Endodermal cell (in vitro differentiated cells): ENCODE measurements at regions not wholly inside any gene's neighbourhood (a gene's known extent, or its start where the extent isn't known, plus 50 kb on each side); places are given as distances from the start of the nearest gene placed in this dataset.
A peak's percentile ranks its signal among the peaks of the same experiment; 100 is the strongest.

Experiments used
- DNase-seq: peaks from one replicate; pipeline ENCODE4 v3.0.0-alpha.2; 2017
- H3K27ac ChIP-seq: 2 replicates; pipeline ENCODE4 v1.5.1; 2013; ENCODE audit warnings: mild to moderate bottlenecking, low read depth, low read length, moderate library complexity
- H3K27me3 ChIP-seq: 2 replicates; pipeline ENCODE4 v1.6.1; 2013; ENCODE audit warnings: mild to moderate bottlenecking, low read length, moderate library complexity; ENCODE audit not compliant: insufficient read depth, control insufficient read depth, poor library complexity, severe bottlenecking
- H3K36me3 ChIP-seq: 2 replicates; pipeline ENCODE4 v1.7.0; 2013; ENCODE audit warnings: mild to moderate bottlenecking, low read length, moderate library complexity; ENCODE audit not compliant: control insufficient read depth, insufficient read depth
- H3K4me1 ChIP-seq: one replicate; pipeline ENCODE4 v1.7.0; 2013; ENCODE audit warnings: low read length; ENCODE audit not compliant: control insufficient read depth, insufficient read depth
- H3K4me3 ChIP-seq: 2 replicates; pipeline ENCODE4 v1.5.1; 2013; ENCODE audit warnings: mild to moderate bottlenecking, low read length, moderate library complexity
- H3K9ac ChIP-seq: 2 replicates; pipeline ENCODE4 v1.6.1; 2013; ENCODE audit warnings: mild to moderate bottlenecking, low read length, moderate library complexity; ENCODE audit not compliant: poor library complexity, severe bottlenecking; ENCODE audit errors: extremely low read depth
- H3K9me3 ChIP-seq: 2 replicates; pipeline ENCODE4 v1.6.1; 2013; ENCODE audit warnings: mild to moderate bottlenecking, low read length, moderate library complexity; ENCODE audit not compliant: control insufficient read depth
- H3K27ac Mint-ChIP-seq: 2 replicates; pipeline ENCODE4 v1.8.0; 2020; ENCODE audit warnings: mixed read lengths
- H3K27me3 Mint-ChIP-seq: 2 replicates; pipeline ENCODE4 v1.8.0; 2021; ENCODE audit warnings: mild to moderate bottlenecking, mixed read lengths; ENCODE audit not compliant: insufficient read depth
- H3K36me3 Mint-ChIP-seq: 2 replicates; pipeline ENCODE4 v1.8.0; 2020; ENCODE audit warnings: low read depth, mixed read lengths
- H3K4me1 Mint-ChIP-seq: 2 replicates; pipeline ENCODE4 v1.8.0; 2020; ENCODE audit warnings: mixed read lengths
- H3K4me3 Mint-ChIP-seq: 2 replicates; pipeline ENCODE4 v1.8.0; 2020; ENCODE audit warnings: mild to moderate bottlenecking, moderate library complexity, mixed read lengths
- H3K9me3 Mint-ChIP-seq: 2 replicates; pipeline ENCODE4 v1.8.0; 2020; ENCODE audit warnings: mild to moderate bottlenecking, mixed read lengths
- CTCF ChIP-seq: fragments of 200-600 bp; sonication (generic); conservative IDR thresholded peaks from 2 replicates; pipeline ENCODE4 v1.5.0; 2021; ENCODE audit warnings: antibody characterized with exemption, mild to moderate bottlenecking
- WGBS, 2 experiments: methylation state at CpG; one replicate each; pipeline versions ENCODE4 v1.1.5 to v1.1.7; 2013; ENCODE audit warnings: missing lambda C conversion rate in 2 of 2, mixed read lengths in 1 of 2; ENCODE audit not compliant: insufficient coverage in 1 of 2, insufficient read length in 1 of 2; 5-methylcytosine and 5-hydroxymethylcytosine counted together

- Mint-ChIP-seq H3K27me3 (peaks cover 29% of the 10 kb centered on the region), H3K36me3 (peaks cover 5% of the 10 kb centered on the region), H3K4me3 (no peak overlapping the region), H3K27ac (no peak overlapping the region), H3K9me3 (peaks cover 5% of the 10 kb centered on the region), H3K4me1 (peaks cover 4% of the 10 kb centered on the region)
- no peaks in the 10 kb centered on the region for H3K27me3 ChIP-seq
- DNase-seq = no peak
- H3K4me3 ChIP-seq = no peak overlapping the region
- no peaks in the 10 kb centered on the region for H3K36me3 ChIP-seq
- no peak for TF ChIP-seq CTCF
- no peak overlapping the region for H3K9ac ChIP-seq
- no peaks in the 10 kb centered on the region for H3K4me1 ChIP-seq
- H3K27ac ChIP-seq = no peak overlapping the region
- no peaks in the 10 kb centered on the region for H3K9me3 ChIP-seq
- WGBS, 2 experiments = 93% methylated on average over 2 of the region's 2 CpGs; no CpG with 5 or more reads in 1 of the 2 experiments
These were observed 113.2 kb upstream of the STX18 start for GRCh38 chr4:4655011-4655410.

- Mint-ChIP-seq H3K27me3 (peaks cover 34% of the 10 kb centered on the region), H3K27ac (no peak overlapping the region), H3K9me3 (no peaks in the 10 kb centered on the region), H3K4me3 (no peak overlapping the region), H3K36me3 (peaks cover 7% of the 10 kb centered on the region), H3K4me1 (peaks cover 9% of the 10 kb centered on the region)
- no peak for TF ChIP-seq CTCF
- Histone ChIP-seq H3K36me3 (no peaks in the 10 kb centered on the region), H3K27me3 (peaks cover 16% of the 10 kb centered on the region), H3K4me1 (peaks cover 2% of the 10 kb centered on the region), H3K27ac (peak overlapping the region; percentile 47), H3K4me3 (no peak overlapping the region), H3K9ac (no peak overlapping the region), H3K9me3 (no peaks in the 10 kb centered on the region)
- peak; percentile 64 for DNase-seq
- 68 to 77% methylated on average over 8 to 12 of the region's 12 CpGs for WGBS, 2 experiments
These were observed 110.2 kb upstream of the STX18 start for GRCh38 chr4:4651811-4652755.

GRCh38 chr4:4647041-4647440, 105.2 kb upstream of the STX18 start:
- Mint-ChIP-seq H3K4me3 (no peak overlapping the region), H3K27ac (peak overlapping the region; percentile 28), H3K9me3 (no peaks in the 10 kb centered on the region), H3K4me1 (peaks cover 38% of the 10 kb centered on the region), H3K36me3 (peaks cover 5% of the 10 kb centered on the region), H3K27me3 (peaks cover 62% of the 10 kb centered on the region)
- Histone ChIP-seq H3K9me3 (no peaks in the 10 kb centered on the region), H3K36me3 (no peaks in the 10 kb centered on the region), H3K9ac (no peak overlapping the region), H3K27me3 (peaks cover 26% of the 10 kb centered on the region), H3K4me1 (peaks cover 10% of the 10 kb centered on the region), H3K27ac (no peak overlapping the region), H3K4me3 (no peak overlapping the region)
- TF ChIP-seq CTCF = no peak
- DNase-seq = no peak
- 82 to 90% methylated on average over 1 of the region's 1 CpG for whole genome bisulfite sequencing, 2 experiments
